Immature natural killer cell (primary cell): ENCODE measurements at regions not wholly inside any gene's neighbourhood (a gene's known extent, or its start where the extent isn't known, plus 50 kb on each side); places are given as distances from the start of the nearest gene placed in this dataset.
"Not testable (repeated sequence)": the region's sequence is repeated elsewhere in the genome, so short reads cannot be mapped to it uniquely, and the experiment has no call there.

ENCODE experiments used
- DNase-seq, 3 donors: peaks; one replicate each; pipeline ENCODE4 v3.0.0; 2022; ENCODE audit warnings: mixed read lengths in 1 of 3
- H3K27ac Mint-ChIP-seq, 6 donors: one replicate each; pipeline ENCODE4 v1.8.0; 2020; ENCODE audit warnings: mixed read lengths in 6 of 6, mild to moderate bottlenecking in 5 of 6, inconsistent platforms in 4 of 6, moderate library complexity in 3 of 6
- H3K27me3 Mint-ChIP-seq, 3 donors: one replicate each; pipeline ENCODE4 v1.8.0; 2020 to 2021; ENCODE audit warnings: low read depth in 3 of 3, mild to moderate bottlenecking in 3 of 3, mixed read lengths in 3 of 3, moderate library complexity in 3 of 3, inconsistent platforms in 1 of 3
- H3K36me3 Mint-ChIP-seq, 3 donors: one replicate each; pipeline ENCODE4 v1.8.0; 2020; ENCODE audit warnings: mixed read lengths in 3 of 3, inconsistent platforms in 2 of 3, mild to moderate bottlenecking in 2 of 3
- H3K4me1 Mint-ChIP-seq, 2 donors: one replicate each; pipeline ENCODE4 v1.8.0; 2020; ENCODE audit warnings: inconsistent platforms in 2 of 2, mild to moderate bottlenecking in 2 of 2, mixed read lengths in 2 of 2, moderate library complexity in 1 of 2
- H3K4me3 Mint-ChIP-seq, 5 donors: one replicate each; pipeline ENCODE4 v1.8.0; 2020; ENCODE audit warnings: mild to moderate bottlenecking in 5 of 5, mixed read lengths in 5 of 5, inconsistent platforms in 3 of 5, moderate library complexity in 3 of 5
- H3K9me3 Mint-ChIP-seq, 6 donors: one replicate each; pipeline ENCODE4 v1.8.0; 2020; ENCODE audit warnings: mild to moderate bottlenecking in 6 of 6, mixed read lengths in 6 of 6, inconsistent platforms in 4 of 6, moderate library complexity in 3 of 6

DNA sequence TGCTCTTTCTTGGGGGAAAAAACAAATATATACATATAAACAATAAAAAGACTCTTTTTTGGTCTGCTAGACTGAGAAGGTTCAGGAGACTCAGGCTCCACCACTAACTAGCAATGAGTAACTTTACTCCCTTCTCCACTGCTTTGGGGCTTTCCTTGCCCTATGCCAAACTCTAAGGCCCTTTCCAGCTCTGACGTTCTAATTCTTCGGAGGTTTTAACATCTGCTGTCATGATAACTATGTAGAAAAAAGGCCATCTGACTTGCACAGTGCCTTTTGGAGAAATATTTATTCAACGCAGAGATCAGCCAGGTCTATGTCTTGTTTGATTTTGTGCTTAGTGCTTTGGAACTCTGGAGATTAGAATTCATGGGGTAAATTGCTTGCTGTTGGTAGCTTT lies 156.2 kb downstream of the TMCO5A start:
- Mint-ChIP-seq H3K4me3 (no peak overlapping the region), H3K9me3 (no peaks in the 10 kb centered on the region), H3K27me3 (peaks cover 3 to 5% (median 5%) of the 10 kb centered on the region in 3 donors), H3K4me1 (peaks cover 6 to 7% of the 10 kb centered on the region in 2 donors), H3K36me3 (no peaks in the 10 kb centered on the region), H3K27ac (no peak overlapping the region)
- DNase-seq, result no peak

DNA sequence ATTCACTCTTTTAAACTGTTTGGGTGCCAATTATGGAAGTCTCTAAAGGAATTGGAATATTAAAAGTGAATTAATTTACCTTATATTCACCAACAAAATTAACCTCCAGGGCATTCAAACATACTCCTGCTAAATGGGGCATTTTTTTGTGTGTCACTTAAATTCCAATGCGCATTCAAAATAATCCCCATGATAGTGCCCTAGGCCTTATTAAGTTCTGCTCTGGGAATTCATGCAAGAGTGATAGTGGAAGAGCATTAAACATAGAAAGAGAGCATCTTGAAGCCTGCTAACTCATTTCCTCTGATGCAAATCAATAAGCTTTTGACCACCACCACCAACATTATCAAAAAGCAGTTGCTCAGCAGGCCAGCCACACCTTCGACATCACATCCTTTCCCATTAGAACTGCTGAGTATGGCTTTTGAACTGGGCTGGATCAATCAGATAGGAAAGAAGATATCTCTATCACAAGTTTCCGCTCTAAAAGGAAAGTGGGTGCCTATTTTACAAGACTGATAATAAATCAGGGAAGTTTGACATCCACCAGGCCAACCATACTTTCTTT lies 156.7 kb downstream of the TMCO5A start:
- H3K4me1 Mint-ChIP-seq, result peaks cover 2% of the 10 kb centered on the region in 2 donors
- H3K4me3 Mint-ChIP-seq, result no peak overlapping the region
- no peaks in the 10 kb centered on the region for H3K36me3 Mint-ChIP-seq
- no peak for DNase-seq
- H3K9me3 Mint-ChIP-seq, result peaks cover 0 to under 1% (median 0%) of the 10 kb centered on the region in 6 donors
- H3K27me3 Mint-ChIP-seq, result peaks cover 3 to 5% (median 5%) of the 10 kb centered on the region in 3 donors
- no peak overlapping the region for H3K27ac Mint-ChIP-seq

DNA sequence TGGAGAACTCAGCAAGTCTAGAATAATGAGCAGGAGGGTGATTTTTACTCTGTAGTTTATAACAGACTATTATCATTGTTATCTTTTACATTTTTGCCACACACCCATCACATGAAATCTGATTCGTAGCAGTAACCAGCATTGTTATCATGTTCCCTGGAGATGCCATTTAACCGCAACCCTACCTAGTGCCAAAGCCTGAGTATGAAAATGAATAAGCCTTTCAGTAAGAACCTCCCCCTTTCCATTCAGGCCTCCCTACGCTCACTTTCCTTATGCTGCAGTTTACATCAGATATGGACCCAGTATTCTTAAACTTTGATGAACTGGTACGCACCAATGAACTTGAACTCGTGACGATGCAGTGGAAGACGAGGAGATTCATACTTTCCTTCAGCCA lies 158.7 kb upstream of the SPRED1 start:
- Mint-ChIP-seq H3K27ac (no peak overlapping the region), H3K9me3 (peaks cover 0 to 11% (median 2%) of the 10 kb centered on the region in 6 donors), H3K36me3 (peaks cover 0 to 6% (median 0%) of the 10 kb centered on the region in 3 donors), H3K27me3 (peaks cover 7 to 11% (median 7%) of the 10 kb centered on the region in 3 donors), H3K4me1 (no peaks in the 10 kb centered on the region), H3K4me3 (no peak overlapping the region)
- DNase-seq, result no peak

DNA sequence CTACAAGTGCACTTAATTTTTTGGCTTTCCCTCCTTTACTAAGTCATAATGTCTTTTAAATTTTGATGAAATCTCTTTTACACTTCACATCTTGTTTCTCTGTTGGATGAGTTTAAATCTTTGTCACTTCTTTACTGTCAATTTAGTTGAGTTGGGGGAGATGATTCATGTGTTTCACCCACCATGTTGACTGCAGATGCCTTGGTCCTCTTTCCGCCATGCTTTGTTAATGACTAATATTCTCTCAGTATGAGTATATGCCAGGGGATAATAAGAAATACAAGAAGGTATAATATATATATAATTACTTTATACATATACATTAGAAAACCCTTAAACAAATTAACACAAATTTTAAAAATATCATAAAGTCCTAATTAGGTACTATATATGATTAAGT lies 149.7 kb upstream of the SPRED1 start:
- Mint-ChIP-seq H3K27ac (no peak overlapping the region), H3K4me3 (no peak overlapping the region), H3K4me1 (no peaks in the 10 kb centered on the region), H3K36me3 (peaks cover 0 to 2% (median 0%) of the 10 kb centered on the region in 3 donors), H3K27me3 (peaks cover 3 to 8% (median 4%) of the 10 kb centered on the region in 3 donors), H3K9me3 (peaks cover 0 to 4% (median under 1%) of the 10 kb centered on the region in 6 donors)
- DNase-seq, result no peak

DNA sequence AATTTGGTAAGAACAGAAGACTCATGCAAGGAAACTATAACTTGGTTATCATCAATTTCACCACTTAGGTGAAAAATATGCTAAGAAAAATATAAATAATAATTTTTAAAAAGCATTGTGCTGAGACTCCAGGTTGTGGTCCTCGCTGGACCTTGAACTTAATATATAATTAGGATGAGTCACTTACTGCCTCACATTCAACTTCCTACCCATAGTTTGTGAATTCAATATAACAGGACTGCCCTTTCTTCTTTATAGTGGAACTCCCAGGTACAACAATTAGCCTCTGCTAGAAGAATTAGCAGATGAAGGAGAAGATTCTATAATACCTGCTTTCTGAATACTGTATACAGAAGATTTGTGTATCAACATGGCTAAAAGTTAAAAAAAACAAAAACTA lies 149.1 kb upstream of the SPRED1 start:
- no peaks in the 10 kb centered on the region for H3K36me3 Mint-ChIP-seq
- peaks cover 3 to 7% (median 4%) of the 10 kb centered on the region in 3 donors for H3K27me3 Mint-ChIP-seq

DNA sequence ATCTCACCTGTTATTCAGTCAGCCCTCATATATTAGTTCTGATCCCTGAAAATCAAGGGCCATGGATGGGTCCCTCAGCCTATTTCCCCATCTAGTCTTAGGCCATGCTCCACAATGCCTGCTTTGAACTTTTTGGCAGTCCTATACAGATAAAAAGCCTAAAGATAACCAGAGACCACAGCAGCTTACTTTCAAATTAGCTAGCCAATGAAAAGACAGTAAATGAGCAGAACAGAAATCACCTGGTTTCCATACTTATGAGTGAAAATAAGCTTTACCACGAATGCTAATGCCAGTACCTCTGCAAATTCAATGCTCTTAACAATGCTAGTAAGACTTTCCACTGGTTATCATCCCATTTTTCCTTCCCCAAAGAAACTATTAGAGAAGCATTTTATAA lies 141.6 kb upstream of the SPRED1 start:
- Mint-ChIP-seq H3K27me3 (peaks cover 0 to 6% (median 0%) of the 10 kb centered on the region in 3 donors), H3K4me3 (no peak overlapping the region), H3K4me1 (no peaks in the 10 kb centered on the region), H3K9me3 (no peaks in the 10 kb centered on the region), H3K36me3 (no peaks in the 10 kb centered on the region), H3K27ac (no peak overlapping the region)
- no peak for DNase-seq

More for the DNA sequence above, 149.1 kb upstream of the SPRED1 start:
- H3K27ac Mint-ChIP-seq, result no peak overlapping the region
- H3K4me3 Mint-ChIP-seq, result no peak overlapping the region
- no peak for DNase-seq
- no peaks in the 10 kb centered on the region for H3K4me1 Mint-ChIP-seq
- H3K9me3 Mint-ChIP-seq, result peaks cover 0 to 3% (median 0%) of the 10 kb centered on the region in 6 donors

DNA sequence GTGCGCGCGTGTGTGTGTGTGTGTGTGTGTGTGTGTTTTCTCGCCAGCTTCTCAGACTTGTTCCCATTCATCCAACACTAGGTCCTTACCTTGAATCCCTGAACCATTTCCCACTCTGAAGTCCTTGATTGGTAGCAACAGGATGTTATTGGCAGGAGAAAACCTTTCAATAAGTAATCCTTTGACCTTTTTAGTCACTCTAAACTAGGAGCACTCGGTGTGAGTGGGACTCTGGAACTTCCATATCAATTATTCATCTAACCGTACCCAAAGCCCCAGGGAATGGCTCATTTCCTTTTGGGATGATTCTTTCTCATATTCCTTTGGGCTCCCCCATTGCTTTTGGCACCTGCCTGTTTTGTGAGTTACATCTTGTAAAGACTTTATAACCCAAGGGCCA lies 140.2 kb upstream of the SPRED1 start:
- H3K27ac Mint-ChIP-seq, result no peak overlapping the region
- peaks cover 0 to 3% (median 0%) of the 10 kb centered on the region in 3 donors for H3K27me3 Mint-ChIP-seq
- no peaks in the 10 kb centered on the region for H3K9me3 Mint-ChIP-seq
- no peak for DNase-seq
- H3K4me3 Mint-ChIP-seq, result no peak overlapping the region
- no peaks in the 10 kb centered on the region for H3K36me3 Mint-ChIP-seq
- no peaks in the 10 kb centered on the region for H3K4me1 Mint-ChIP-seq

DNA sequence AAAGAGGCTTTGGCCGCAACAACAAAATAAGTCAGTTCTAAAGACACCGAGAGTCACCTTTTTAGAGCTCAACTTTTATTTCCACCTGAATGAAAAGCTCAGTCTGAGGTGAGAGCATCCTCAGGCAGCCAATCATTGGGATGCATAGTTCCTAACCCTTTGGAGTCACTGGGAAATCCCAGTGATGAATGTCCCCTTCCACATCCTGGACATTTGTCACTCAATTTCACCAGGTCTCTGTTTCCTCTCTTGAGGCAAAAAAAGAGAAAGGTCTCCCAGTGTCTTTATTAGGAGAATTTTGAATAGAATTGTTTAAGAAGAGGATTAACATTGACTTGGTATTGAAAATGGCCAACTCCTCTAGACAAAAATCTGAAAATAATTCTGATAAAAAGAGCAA lies 137.5 kb upstream of the SPRED1 start:
- H3K4me1 Mint-ChIP-seq, result peaks cover under 1 to 2% of the 10 kb centered on the region in 2 donors
- H3K36me3 Mint-ChIP-seq, result no peaks in the 10 kb centered on the region
- no peak overlapping the region for H3K27ac Mint-ChIP-seq
- peaks cover 0 to 3% (median 0%) of the 10 kb centered on the region in 3 donors for H3K27me3 Mint-ChIP-seq
- H3K9me3 Mint-ChIP-seq, result peaks cover 0 to 2% (median 0%) of the 10 kb centered on the region in 6 donors
- no peak for DNase-seq
- no peak overlapping the region for H3K4me3 Mint-ChIP-seq

DNA sequence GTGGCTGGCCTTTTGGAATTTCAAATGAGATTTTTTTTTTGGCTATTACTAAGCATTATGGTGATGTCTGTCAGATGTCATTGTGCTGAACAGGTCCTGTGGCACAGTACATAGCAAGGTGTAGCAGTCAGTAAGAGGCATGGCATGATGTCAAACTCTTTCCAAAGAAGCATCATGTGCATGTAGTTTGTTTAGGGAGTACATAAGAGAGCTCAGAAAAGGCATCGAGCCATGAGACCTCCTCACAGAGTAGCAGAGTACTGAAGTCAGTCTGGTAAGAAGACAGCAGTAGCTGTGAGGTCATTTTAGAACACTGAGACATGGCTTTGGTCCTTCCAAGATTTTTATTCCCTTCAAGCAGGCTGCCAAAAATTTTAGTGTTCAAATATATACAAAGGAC lies 134.9 kb upstream of the SPRED1 start:
- Mint-ChIP-seq H3K36me3 (no peaks in the 10 kb centered on the region), H3K4me3 (no peak overlapping the region), H3K9me3 (peaks cover 0 to 7% (median 1%) of the 10 kb centered on the region in 6 donors), H3K27me3 (peaks cover 2 to 4% (median 3%) of the 10 kb centered on the region in 3 donors), H3K27ac (no peak overlapping the region), H3K4me1 (peaks cover 4 to 5% of the 10 kb centered on the region in 2 donors)
- no peak for DNase-seq

DNA sequence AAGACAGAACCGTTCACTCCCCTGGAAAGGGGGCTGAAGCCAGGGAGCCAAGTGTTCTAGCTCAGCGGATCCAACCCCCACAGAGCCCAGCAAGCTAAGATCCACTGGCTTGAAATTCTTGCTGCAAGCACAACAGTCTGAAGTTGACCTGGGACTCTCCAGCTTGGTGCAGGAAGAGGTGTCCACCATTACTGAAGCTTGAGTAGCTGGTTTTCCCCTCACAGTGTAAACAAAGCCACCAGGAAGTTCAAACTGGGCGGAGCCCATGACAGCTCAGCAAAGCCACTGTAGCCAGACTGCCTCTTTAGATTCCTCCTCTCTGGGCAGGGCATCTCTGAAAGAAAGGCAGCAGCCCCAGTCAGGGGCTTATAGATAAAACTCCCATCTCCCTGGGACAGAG lies 132.8 kb upstream of the SPRED1 start:
- not testable (repeated sequence) for H3K4me3 Mint-ChIP-seq, H3K36me3 Mint-ChIP-seq

DNA sequence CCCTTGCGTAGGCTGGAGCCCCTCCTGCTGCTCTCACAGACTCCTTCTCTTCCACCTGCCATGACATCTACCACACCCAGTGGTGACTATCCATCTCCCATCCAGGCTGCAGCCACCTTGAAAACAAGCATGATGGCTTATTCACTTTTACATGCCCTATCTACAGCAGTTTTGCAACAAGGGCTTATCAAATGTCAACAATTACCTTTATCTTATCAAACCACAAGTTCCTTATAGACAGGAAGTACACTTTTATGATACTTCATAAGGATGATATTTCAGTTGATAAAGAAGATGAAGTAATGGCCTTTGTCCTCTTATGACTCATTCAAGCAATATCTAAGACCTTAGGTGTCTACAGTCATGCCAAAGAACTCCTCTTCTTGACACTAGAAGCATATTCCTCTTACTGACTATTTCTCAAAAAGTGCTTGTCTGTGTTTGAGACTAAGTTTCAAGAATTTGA lies 125.3 kb upstream of the SPRED1 start:
- peaks cover 2 to 17% of the 10 kb centered on the region in 2 donors for H3K4me1 Mint-ChIP-seq
- peaks cover 2 to 13% (median 8%) of the 10 kb centered on the region in 3 donors for H3K27me3 Mint-ChIP-seq
- no peak overlapping the region for H3K4me3 Mint-ChIP-seq
- peaks cover 0 to 8% (median 3%) of the 10 kb centered on the region in 6 donors for H3K9me3 Mint-ChIP-seq
- no peaks in the 10 kb centered on the region for H3K36me3 Mint-ChIP-seq
- no peak overlapping the region for H3K27ac Mint-ChIP-seq
- no peak for DNase-seq

More for the DNA sequence above, 132.8 kb upstream of the SPRED1 start:
- not testable (repeated sequence) for H3K27me3 Mint-ChIP-seq, H3K4me1 Mint-ChIP-seq, H3K9me3 Mint-ChIP-seq, DNase-seq, H3K27ac Mint-ChIP-seq

DNA sequence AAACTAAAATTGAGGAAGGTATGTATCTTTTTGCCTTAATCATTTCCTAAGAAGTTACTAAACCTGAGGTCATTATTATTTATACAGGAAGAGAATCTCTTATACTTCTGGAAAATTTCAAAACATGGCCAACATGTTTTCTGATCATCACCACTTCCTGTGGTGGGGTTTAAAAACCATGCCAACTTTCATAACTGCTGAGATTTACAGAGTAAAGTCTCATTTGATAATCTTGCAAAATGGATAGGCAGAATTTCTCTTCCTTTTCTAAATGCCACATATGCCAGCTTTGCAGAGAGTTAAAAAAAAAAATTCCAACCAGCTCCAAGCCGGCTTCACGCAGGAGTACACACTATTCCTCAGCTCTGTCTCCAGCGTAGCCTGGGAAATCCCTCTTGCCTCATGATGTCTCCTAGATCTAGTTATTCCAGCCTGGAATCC lies 124.3 kb upstream of the SPRED1 start:
- Mint-ChIP-seq H3K27me3 (peaks cover 2 to 11% (median 8%) of the 10 kb centered on the region in 3 donors), H3K4me3 (no peak overlapping the region), H3K36me3 (no peaks in the 10 kb centered on the region), H3K4me1 (peaks cover 2 to 17% of the 10 kb centered on the region in 2 donors), H3K27ac (no peak overlapping the region), H3K9me3 (peaks cover 0 to 5% (median 0%) of the 10 kb centered on the region in 6 donors)
- no peak for DNase-seq

DNA sequence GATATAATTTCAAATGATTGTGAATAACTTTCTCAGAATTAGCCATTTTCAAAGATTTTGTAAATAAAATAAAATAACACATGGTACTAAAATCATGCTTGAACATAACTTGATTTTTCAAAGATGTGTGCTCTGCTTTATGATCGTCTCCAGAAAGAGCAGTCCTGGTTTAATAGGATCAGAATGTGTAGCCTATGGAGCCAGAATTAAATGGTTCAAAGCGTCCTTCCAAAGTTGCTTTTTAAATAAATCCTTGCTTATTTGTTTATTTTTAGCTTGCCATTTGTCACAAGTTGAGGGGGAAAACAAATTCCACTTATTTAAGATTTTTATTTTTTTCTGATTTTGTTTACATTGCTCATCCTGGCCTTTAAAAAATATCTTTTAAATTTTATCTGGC lies 123.7 kb upstream of the SPRED1 start:
- Mint-ChIP-seq H3K27ac (no peak overlapping the region), H3K4me3 (no peak overlapping the region), H3K27me3 (peaks cover 0 to 9% (median 8%) of the 10 kb centered on the region in 3 donors), H3K36me3 (no peaks in the 10 kb centered on the region), H3K9me3 (peaks cover 0 to 1% (median 0%) of the 10 kb centered on the region in 6 donors), H3K4me1 (peaks cover 2 to 17% of the 10 kb centered on the region in 2 donors)
- DNase-seq, result no peak

DNA sequence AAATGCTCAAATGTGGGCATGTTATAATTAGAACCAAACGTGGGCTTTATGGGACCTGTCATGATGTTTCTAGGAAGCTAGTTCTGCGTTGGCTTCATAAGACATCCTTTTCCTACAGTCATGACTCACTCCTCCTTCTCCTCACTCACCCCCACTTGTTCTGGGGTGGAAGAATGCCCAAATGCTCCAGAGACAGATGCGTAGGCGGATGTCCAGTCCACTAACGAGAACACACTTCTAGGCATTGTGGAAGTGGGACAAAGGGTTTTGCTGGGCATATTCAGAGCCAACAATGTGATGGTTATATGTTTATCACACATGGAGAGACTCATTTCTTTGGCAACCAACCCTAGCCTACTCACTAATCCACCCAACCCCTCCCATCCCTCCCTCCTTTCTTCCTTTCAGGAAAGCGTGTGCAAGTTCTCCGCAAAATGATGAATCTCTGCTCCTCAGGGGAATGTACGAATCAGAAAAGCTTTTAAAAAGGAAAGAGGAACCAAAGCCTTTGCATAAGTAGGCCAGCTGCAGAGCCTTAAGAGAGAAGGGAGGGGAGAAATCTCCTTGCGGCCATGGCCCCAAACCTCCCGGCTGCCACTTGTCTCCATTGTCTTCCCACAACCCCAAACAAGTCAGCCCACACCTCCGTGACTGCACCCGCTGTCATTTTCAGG lies 123.0 kb upstream of the SPRED1 start:
- H3K4me3 Mint-ChIP-seq, result no peak overlapping the region
- DNase-seq, result no peak
- H3K27me3 Mint-ChIP-seq, result peaks cover 0 to 9% (median 8%) of the 10 kb centered on the region in 3 donors
- H3K4me1 Mint-ChIP-seq, result peaks cover 2 to 17% of the 10 kb centered on the region in 2 donors
- H3K36me3 Mint-ChIP-seq, result no peaks in the 10 kb centered on the region
- H3K9me3 Mint-ChIP-seq, result no peaks in the 10 kb centered on the region
- no peak overlapping the region for H3K27ac Mint-ChIP-seq
